ENCODE measurements at regions not wholly inside any gene's neighbourhood (a gene's known extent, or its start where the extent isn't known, plus 50 kb on each side); places are given as distances from the start of the nearest gene placed in this dataset.

GRCh38 chr2:45259547-45260160, 250.4 kb upstream of the SIX2 start:
- TF ChIP-seq CTCF (IDR thresholded peaks at IDR 0.05) (no peak), POLR2A (IDR thresholded peaks at IDR 0.05) (no peak)

All from heart left ventricle (tissue), 13 donors.